ENCODE measurements at regions not wholly inside any gene's neighbourhood (a gene's known extent, or its start where the extent isn't known, plus 50 kb on each side); places are given as distances from the start of the nearest gene placed in this dataset.

- TF ChIP-seq EZH2phosphoT487 (IDR thresholded peaks at IDR 0.05; ENCODE audit: borderline replicate concordance, low read length): no peak
- TF ChIP-seq, protein P1, sequence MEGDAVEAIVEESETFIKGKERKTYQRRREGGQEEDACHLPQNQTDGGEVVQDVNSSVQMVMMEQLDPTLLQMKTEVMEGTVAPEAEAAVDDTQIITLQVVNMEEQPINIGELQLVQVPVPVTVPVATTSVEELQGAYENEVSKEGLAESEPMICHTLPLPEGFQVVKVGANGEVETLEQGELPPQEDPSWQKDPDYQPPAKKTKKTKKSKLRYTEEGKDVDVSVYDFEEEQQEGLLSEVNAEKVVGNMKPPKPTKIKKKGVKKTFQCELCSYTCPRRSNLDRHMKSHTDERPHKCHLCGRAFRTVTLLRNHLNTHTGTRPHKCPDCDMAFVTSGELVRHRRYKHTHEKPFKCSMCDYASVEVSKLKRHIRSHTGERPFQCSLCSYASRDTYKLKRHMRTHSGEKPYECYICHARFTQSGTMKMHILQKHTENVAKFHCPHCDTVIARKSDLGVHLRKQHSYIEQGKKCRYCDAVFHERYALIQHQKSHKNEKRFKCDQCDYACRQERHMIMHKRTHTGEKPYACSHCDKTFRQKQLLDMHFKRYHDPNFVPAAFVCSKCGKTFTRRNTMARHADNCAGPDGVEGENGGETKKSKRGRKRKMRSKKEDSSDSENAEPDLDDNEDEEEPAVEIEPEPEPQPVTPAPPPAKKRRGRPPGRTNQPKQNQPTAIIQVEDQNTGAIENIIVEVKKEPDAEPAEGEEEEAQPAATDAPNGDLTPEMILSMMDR (IDR thresholded peaks at IDR 0.05; ENCODE audit: low read depth, low read length, poor library complexity, severe bottlenecking): no peak
- no peaks in the 10 kb centered on the region for H3K36me3 ChIP-seq (ENCODE audit: control insufficient read depth, low read length)
- H3K4me3 ChIP-seq (ENCODE audit: low read length): no peak overlapping the region
- no peaks in the 10 kb centered on the region for H4K20me1 ChIP-seq (ENCODE audit: control insufficient read depth, insufficient read depth, low read depth, low read length)
- no peaks in the 10 kb centered on the region for H3K4me1 ChIP-seq (ENCODE audit: control insufficient read depth, low read length)
- H3K9me3 ChIP-seq (ENCODE audit: control insufficient read depth, insufficient read depth, low read length): no peaks in the 10 kb centered on the region
- H3K4me2 ChIP-seq (ENCODE audit: low read length): no peak overlapping the region
- no peaks in the 10 kb centered on the region for H3K79me2 ChIP-seq (ENCODE audit: control insufficient read depth, low read length)
- H3K27me3 ChIP-seq (ENCODE audit: control insufficient read depth, low read length): no peaks in the 10 kb centered on the region
- H3F3A ChIP-seq (ENCODE audit: control insufficient read depth, insufficient read depth): no peaks in the 10 kb centered on the region
- no peaks in the 10 kb centered on the region for H3K9me2 ChIP-seq (replicated peaks; ENCODE audit: control insufficient read depth, low read length)
- H3K27ac ChIP-seq (ENCODE audit: low read depth, low read length): no peak overlapping the region
These were observed 1392.7 kb upstream of the IGFBP7 start for GRCh38 chr4:58502839-58503238.

- Histone ChIP-seq H3K4me2 (ENCODE audit: low read length) (no peak overlapping the region), H3K4me1 (ENCODE audit: control insufficient read depth, low read length) (no peaks in the 10 kb centered on the region), H3K27ac (ENCODE audit: low read depth, low read length) (no peak overlapping the region), H3K27me3 (ENCODE audit: control insufficient read depth, low read length) (no peaks in the 10 kb centered on the region), H3K36me3 (ENCODE audit: control insufficient read depth, low read length) (no peaks in the 10 kb centered on the region), H4K20me1 (ENCODE audit: control insufficient read depth, insufficient read depth, low read depth, low read length) (no peaks in the 10 kb centered on the region), H3K79me2 (ENCODE audit: control insufficient read depth, low read length) (no peaks in the 10 kb centered on the region), H3K4me3 (ENCODE audit: low read length) (no peak overlapping the region), H3K9me2 (replicated peaks; ENCODE audit: control insufficient read depth, low read length) (no peaks in the 10 kb centered on the region), H3F3A (ENCODE audit: control insufficient read depth, insufficient read depth) (no peaks in the 10 kb centered on the region), H3K9me3 (ENCODE audit: control insufficient read depth, insufficient read depth, low read length) (no peaks in the 10 kb centered on the region)
- TF ChIP-seq, protein P1 (IDR thresholded peaks at IDR 0.05; ENCODE audit: low read depth, low read length, poor library complexity, severe bottlenecking): no peak
- TF ChIP-seq EZH2phosphoT487 (IDR thresholded peaks at IDR 0.05; ENCODE audit: borderline replicate concordance, low read length): no peak
These were observed 1389.0 kb upstream of the IGFBP7 start for GRCh38 chr4:58499182-58499581.

- H3K27ac ChIP-seq (ENCODE audit: low read depth, low read length): no peak overlapping the region
- no peaks in the 10 kb centered on the region for H3F3A ChIP-seq (ENCODE audit: control insufficient read depth, insufficient read depth)
- no peaks in the 10 kb centered on the region for H3K27me3 ChIP-seq (ENCODE audit: control insufficient read depth, low read length)
- no peaks in the 10 kb centered on the region for H3K4me1 ChIP-seq (ENCODE audit: control insufficient read depth, low read length)
- H3K9me3 ChIP-seq (ENCODE audit: control insufficient read depth, insufficient read depth, low read length): no peaks in the 10 kb centered on the region
- H3K4me2 ChIP-seq (ENCODE audit: low read length): no peak overlapping the region
- H3K4me3 ChIP-seq (ENCODE audit: low read length): no peak overlapping the region
- H3K79me2 ChIP-seq (ENCODE audit: control insufficient read depth, low read length): no peaks in the 10 kb centered on the region
- no peaks in the 10 kb centered on the region for H3K9me2 ChIP-seq (replicated peaks; ENCODE audit: control insufficient read depth, low read length)
- no peaks in the 10 kb centered on the region for H4K20me1 ChIP-seq (ENCODE audit: control insufficient read depth, insufficient read depth, low read depth, low read length)
- TF ChIP-seq EZH2phosphoT487 (IDR thresholded peaks at IDR 0.05; ENCODE audit: borderline replicate concordance, low read length): no peak
- TF ChIP-seq, protein P1 (IDR thresholded peaks at IDR 0.05; ENCODE audit: low read depth, low read length, poor library complexity, severe bottlenecking): no peak
- H3K36me3 ChIP-seq (ENCODE audit: control insufficient read depth, low read length): no peaks in the 10 kb centered on the region
These were observed 1381.4 kb upstream of the IGFBP7 start for GRCh38 chr4:58491620-58492019.

DNA sequence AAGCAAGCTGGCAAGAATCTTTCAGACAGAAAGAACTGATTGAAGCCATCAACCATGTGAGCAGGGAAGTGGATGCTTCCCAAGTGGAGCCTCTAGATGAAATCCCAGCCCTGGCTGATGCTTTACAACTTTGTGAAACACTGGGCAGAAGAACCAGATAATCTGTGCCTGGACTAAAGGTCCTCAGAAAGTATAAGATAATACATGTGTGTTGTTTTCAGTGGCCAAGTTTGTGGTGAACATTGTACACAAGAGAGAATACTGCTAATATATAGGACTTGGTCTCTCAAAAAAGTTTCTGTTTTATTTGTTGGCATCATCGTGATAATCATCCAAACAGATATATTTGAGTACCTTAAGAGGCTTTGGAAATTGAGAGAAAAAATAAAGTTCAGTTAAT lies 1367.8 kb upstream of the IGFBP7 start:
- no peaks in the 10 kb centered on the region for H3F3A ChIP-seq (ENCODE audit: control insufficient read depth, insufficient read depth)
- no peak overlapping the region for H3K4me3 ChIP-seq (ENCODE audit: low read length)
- no peaks in the 10 kb centered on the region for H3K9me2 ChIP-seq (replicated peaks; ENCODE audit: control insufficient read depth, low read length)
- no peaks in the 10 kb centered on the region for H3K36me3 ChIP-seq (ENCODE audit: control insufficient read depth, low read length)
- H3K79me2 ChIP-seq (ENCODE audit: control insufficient read depth, low read length): no peaks in the 10 kb centered on the region
- H3K4me2 ChIP-seq (ENCODE audit: low read length): no peak overlapping the region
- TF ChIP-seq, protein P1 (IDR thresholded peaks at IDR 0.05; ENCODE audit: low read depth, low read length, poor library complexity, severe bottlenecking): no peak
- no peak for TF ChIP-seq EZH2phosphoT487 (IDR thresholded peaks at IDR 0.05; ENCODE audit: borderline replicate concordance, low read length)
- no peaks in the 10 kb centered on the region for H3K27me3 ChIP-seq (ENCODE audit: control insufficient read depth, low read length)
- H3K27ac ChIP-seq (ENCODE audit: low read depth, low read length): no peak overlapping the region
- no peaks in the 10 kb centered on the region for H3K9me3 ChIP-seq (ENCODE audit: control insufficient read depth, insufficient read depth, low read length)
- H3K4me1 ChIP-seq (ENCODE audit: control insufficient read depth, low read length): no peaks in the 10 kb centered on the region
- no peaks in the 10 kb centered on the region for H4K20me1 ChIP-seq (ENCODE audit: control insufficient read depth, insufficient read depth, low read depth, low read length)

Measured in DOHH2 (cell line).